A204.1 (cell line): ENCODE measurements at regions not wholly inside any gene's neighbourhood (a gene's known extent, or its start where the extent isn't known, plus 50 kb on each side); places are given as distances from the start of the nearest gene placed in this dataset.

Source experiments
- FAIRE-seq: peaks from 2 replicates; lab custom pipeline; 2012; peaks lifted over from hg19 to GRCh38; lab: Jason Lieb, UNC

DNA sequence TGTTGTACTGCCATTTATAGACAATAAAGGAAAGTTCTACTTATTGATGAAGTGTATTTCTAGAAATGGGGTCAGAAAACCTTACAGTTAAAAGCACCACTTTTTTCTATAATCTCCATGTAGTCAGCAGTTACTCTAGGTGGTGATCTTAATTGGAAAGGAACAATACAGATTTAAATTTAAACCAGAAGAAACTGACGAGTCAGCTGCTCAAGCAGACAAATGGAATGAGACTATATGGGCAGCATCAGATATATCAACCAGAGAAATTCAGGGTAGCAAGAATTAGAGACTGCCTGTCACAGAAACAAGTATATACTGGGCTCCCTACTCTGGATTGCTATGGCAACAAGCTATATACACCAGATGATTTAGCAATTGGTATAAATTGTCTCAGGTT lies 99.6 kb upstream of the SCG2 start:
- no peak for FAIRE-seq

GRCh38 chr2:223700221-223700620 lies 98.1 kb upstream of the SCG2 start:
- no peak for FAIRE-seq

DNA sequence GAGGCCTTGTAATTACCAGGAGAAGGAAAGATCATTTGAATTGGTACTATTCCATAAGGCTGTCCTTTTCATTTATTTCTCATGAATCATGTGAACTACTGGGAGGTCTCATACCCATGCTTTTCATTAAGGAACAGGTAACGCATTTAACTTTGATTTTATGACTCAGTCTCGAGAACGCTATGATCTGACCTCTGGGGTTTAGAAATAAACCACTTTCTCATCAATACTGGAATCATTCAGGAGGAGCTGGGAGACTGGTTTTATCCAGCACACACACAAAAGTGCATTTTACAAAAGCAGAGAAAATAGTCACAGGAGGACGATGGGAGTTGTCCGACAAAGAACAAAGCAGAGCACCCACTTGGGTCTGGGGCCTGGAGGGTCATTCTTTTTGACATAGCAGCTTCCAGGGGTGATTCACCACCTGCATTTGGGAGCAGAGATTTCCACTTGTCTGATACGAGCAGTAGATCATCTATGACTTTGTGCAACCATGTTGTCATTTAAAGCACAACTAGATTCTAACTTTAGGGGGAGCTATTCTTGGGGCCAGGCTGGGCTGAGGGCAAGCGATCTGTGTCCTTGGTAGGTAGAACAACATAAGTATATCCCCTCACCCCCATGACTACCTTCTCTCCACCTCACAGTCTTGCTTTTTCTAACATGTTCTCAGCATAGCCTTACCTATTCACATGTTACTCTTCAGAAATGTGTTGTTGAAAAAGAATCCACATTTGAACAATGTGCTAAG lies 95.9 kb upstream of the SCG2 start:
- peak; percentile 99 for FAIRE-seq

GRCh38 chr2:223697316-223697891 lies 95.2 kb upstream of the SCG2 start:
- no peak for FAIRE-seq

- no peak for FAIRE-seq
Measured at GRCh38 chr2:223696719-223697118, 94.6 kb upstream of the SCG2 start.

DNA sequence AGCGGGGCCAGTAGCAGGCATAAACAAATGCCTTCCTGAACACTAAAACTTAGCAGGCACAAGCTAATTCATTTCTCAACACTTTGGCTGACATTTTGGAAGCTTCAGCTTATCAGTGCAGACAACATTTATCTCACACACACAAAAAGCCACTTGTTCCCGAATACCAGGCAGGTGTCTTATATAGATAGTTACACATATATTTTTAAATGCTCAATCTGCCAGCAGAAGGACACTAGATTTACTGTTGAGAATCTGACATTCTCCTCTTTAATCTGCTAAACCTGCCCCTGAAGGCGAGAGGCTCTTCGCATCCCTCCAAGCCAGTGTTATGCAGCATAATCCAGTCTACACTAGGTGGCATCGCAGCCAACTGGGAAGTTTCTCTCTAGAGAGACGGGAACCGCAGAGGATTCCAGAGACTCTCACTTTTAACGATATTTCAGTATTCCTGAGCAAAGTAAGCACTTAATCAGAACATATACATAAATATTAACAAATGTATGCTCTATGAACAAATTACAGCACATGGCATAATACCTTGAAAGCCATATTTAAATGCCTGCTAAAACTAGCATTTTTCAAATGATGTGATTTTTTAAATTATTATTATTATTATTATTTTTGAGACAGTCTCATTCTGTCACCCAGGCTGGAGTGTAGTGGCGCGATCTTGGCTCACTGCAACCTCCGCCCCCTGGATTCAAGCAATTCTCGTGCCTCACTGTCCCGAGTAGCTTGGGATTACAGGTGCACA lies 90.2 kb upstream of the SCG2 start:
- FAIRE-seq, result peak; percentile 96

DNA sequence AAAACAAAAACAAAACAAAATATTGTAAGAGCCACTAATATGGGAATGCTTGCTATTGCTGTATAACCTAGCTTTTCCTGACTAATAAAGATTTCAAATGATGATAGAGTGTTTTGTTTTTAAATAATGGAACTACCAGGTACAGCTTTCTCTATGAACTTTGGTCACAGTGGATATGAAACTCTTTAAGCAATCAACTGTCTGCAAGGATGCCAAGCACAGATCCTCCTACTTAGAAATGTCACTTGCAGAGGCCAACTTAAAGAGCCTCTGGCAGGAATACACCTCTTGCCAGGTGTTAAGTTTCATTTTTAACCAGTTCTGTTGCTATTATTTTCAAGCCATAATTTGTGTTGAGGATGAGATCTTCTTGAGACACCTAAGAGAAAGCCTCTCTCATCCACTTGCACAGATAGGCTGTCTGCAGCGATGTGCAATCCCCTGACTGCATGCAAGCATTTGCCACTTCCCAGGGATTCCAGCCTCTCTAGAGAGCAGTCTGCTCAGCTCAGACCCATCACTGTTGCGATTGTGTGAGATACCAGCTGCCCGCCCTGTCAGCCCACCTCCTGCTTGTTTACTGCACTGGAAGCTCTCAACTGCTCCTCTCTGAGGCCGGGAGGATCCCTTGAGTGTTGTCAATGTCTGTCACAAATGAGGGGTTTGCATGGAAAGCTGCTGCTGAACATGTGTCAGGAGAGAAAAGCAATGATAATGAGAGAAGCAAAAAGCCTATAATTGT lies 86.1 kb upstream of the SCG2 start:
- no peak for FAIRE-seq

GRCh38 chr2:223681125-223681524 lies 79.0 kb upstream of the SCG2 start:
- no peak for FAIRE-seq

DNA sequence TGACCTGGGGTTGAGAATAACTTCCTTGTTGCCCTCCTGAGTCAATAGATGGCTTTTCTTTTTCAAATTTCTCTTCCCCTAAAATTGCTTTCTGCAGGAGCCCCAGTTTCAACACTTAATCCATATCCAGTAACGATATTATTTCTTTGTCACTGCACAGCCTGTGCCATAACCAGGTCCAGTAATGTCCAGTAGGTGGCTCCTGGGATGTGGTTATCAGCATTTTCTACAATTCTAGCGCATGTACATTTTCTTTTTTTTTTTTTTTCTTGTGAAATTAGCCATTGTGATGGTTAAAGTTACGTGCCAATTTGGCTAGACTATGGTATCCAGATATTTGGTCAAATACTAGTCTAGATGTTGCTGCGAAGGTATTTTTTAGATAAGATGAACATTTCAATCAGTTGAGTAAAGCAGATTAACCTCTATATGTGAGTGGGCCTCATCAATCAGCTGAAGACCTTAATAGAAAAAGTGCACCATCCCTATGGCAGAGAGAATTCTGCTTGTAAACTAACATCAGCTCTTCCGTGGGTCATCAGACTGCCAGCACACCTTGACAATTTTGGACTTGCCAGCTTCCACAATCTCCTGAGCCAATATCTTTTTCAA lies 72.9 kb upstream of the SCG2 start:
- peak; percentile 83 for FAIRE-seq

- no peak for FAIRE-seq
Measured at GRCh38 chr2:223669453-223670225, 67.5 kb upstream of the SCG2 start.

- FAIRE-seq, result no peak
Measured at GRCh38 chr2:223668302-223668998, 66.3 kb upstream of the SCG2 start.

- no peak for FAIRE-seq
Measured at GRCh38 chr2:223654384-223654915, 52.3 kb upstream of the SCG2 start.

- no peak for FAIRE-seq
Measured at GRCh38 chr2:223652902-223653301, 50.7 kb upstream of the SCG2 start.

DNA sequence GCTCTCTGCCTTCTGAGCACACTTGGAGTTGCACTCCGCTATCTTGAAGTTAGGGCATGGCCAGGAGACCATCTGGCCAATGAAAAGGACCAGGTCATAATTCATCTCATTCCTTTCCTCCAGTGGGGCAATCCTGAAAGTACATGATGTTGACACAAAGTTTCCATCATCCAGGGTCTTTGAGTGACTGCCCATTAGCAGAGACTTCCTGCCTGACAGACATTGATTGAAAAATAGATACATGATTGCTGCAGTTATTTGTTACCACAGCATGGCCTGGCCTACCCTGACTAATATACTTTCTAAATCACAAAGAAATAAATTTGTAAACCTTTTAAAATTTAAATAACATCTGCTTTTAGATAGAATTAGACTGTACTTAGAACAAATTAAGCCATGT lies 50.0 kb upstream of the SCG2 start:
- FAIRE-seq, result no peak
